Sigmoid colon (tissue), 4 donors: ENCODE measurements at regions not wholly inside any gene's neighbourhood (a gene's known extent, or its start where the extent isn't known, plus 50 kb on each side); places are given as distances from the start of the nearest gene placed in this dataset.

ENCODE experiments used
- POLR2A ChIP-seq, 2 donors: fragments of 450-650 bp; IDR thresholded peaks; one replicate each; pipeline ENCODE4 v1.6.1; 2016; ENCODE audit warnings: antibody characterized with exemption in 2 of 2, mild to moderate bottlenecking in 2 of 2, moderate library complexity in 2 of 2
- POLR2AphosphoS5 ChIP-seq, 4 donors: sonication (generic); formaldehyde crosslinking; IDR thresholded peaks; one replicate each; pipeline ENCODE4 v1.6.1; 2017; ENCODE audit warnings: antibody characterized with exemption in 4 of 4
- TF ChIP-seq, protein P1 (sequence below), 4 experiments: fragments of 450-650 bp in 3 of 4; fragments of 200-600 bp in 1 of 4; IDR thresholded peaks; one replicate each; pipeline ENCODE4 v1.5.1; 2016 to 2019; ENCODE audit warnings: antibody characterized with exemption in 4 of 4, mild to moderate bottlenecking in 3 of 4, moderate library complexity in 2 of 4

DNA sequence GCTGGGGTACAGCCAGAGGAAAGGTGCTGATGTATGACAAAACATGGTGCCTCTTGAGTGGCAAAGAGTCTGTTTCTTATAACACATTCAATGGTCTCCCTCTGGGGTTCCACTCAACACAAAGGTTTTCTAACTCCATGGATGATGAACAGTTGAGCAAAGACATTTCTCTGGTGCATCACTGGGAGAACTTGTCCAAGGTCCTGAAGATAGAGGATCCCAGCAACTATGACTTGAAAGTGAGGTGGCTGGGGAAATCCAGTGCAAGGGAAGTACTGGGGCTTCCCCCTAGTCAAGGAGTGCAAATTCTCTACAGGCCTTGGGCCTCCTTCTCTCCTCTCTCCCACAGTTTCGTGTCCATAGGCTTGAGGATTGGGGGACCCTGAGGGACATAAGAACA, 431.1 kb downstream of the WDR72 start:
- TF ChIP-seq, protein P1, sequence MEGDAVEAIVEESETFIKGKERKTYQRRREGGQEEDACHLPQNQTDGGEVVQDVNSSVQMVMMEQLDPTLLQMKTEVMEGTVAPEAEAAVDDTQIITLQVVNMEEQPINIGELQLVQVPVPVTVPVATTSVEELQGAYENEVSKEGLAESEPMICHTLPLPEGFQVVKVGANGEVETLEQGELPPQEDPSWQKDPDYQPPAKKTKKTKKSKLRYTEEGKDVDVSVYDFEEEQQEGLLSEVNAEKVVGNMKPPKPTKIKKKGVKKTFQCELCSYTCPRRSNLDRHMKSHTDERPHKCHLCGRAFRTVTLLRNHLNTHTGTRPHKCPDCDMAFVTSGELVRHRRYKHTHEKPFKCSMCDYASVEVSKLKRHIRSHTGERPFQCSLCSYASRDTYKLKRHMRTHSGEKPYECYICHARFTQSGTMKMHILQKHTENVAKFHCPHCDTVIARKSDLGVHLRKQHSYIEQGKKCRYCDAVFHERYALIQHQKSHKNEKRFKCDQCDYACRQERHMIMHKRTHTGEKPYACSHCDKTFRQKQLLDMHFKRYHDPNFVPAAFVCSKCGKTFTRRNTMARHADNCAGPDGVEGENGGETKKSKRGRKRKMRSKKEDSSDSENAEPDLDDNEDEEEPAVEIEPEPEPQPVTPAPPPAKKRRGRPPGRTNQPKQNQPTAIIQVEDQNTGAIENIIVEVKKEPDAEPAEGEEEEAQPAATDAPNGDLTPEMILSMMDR (IDR thresholded peaks at IDR 0.05) = no peak
- TF ChIP-seq POLR2A (IDR thresholded peaks at IDR 0.05) (no peak), POLR2AphosphoS5 (IDR thresholded peaks at IDR 0.05) (no peak)
